ENCODE measurements at regions not wholly inside any gene's neighbourhood (a gene's known extent, or its start where the extent isn't known, plus 50 kb on each side); places are given as distances from the start of the nearest gene placed in this dataset.

DNA sequence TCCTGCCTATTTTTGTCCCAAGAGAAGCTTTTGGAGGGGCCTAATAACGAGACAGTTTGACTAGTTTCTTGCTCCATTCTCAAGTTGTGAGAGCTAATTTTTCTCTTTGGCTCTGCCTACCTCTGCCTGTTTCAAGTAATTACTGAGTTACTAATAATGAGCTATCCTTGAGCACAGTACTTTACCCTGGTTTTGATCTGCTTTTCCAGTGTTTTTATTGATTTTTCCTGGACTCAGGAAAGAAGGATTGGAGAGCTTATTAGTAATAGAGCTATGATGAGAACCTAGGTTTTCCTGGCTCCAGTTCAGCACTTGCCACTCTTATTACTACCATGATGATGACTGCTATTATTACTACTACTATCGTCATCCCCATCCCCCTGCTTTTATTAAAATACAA is 106.7 kb downstream of the HS3ST3B1 start:
- Histone ChIP-seq H3K9me3 (ENCODE audit: control extremely low read depth in 1 of 5, control insufficient read depth in 4 of 5, insufficient read depth in 2 of 5, low read depth in 1 of 5, low read length in 4 of 5) (peaks cover 0 to 5% (median 3%) of the 10 kb centered on the region in 5 experiments), H3K4me3 (ENCODE audit: control insufficient read depth in 1 of 7, extremely low read depth in 1 of 7, insufficient read depth in 4 of 7, low read depth in 2 of 7, low read length in 6 of 7) (no peak overlapping the region), H3K27ac (ENCODE audit: insufficient read depth in 1 of 2, low read depth in 1 of 2, low read length in 2 of 2, poor library complexity in 1 of 2, severe bottlenecking in 2 of 2) (no peak overlapping the region), H3K27me3 (replicated peaks in 2 of 5; ENCODE audit: control insufficient read depth in 4 of 5, insufficient read depth in 5 of 5, low read length in 4 of 5) (no peaks in the 10 kb centered on the region), H3K4me1 (ENCODE audit: control extremely low read depth in 1 of 4, control insufficient read depth in 4 of 4, insufficient read depth in 4 of 4, low read length in 3 of 4) (no peaks in the 10 kb centered on the region), H3K36me3 (ENCODE audit: control insufficient read depth in 4 of 4, insufficient read depth in 4 of 4, low read length in 3 of 4) (no peaks in the 10 kb centered on the region)
- WGBS (ENCODE audit: insufficient coverage), result 100% methylated on average over 1 of the region's 2 CpGs
- ChIA-PET POLR2A (no interaction called here), CTCF (no interaction called here)
- DNase-seq, result no peak

DNA sequence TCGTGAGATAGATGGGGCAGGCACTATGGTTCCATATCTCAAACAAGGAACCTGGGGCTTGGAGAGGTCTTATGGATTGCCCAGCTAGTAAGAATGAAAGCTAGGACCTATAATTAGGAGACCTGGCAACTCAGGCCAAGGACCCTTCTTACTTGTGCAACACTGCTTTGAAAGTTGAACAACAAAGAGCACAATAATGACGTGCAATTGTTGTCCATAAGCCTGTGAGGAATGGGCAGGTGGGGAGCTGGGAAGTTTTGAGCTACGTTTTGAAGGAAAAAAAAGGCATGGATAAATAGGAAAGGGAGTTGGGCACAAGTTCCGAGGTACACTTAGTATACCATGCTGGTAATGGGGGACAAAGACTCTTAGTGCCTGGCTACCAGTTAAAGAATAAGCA is 104.3 kb downstream of the HS3ST3B1 start:
- Histone ChIP-seq H3K9me3 (ENCODE audit: control extremely low read depth in 1 of 5, control insufficient read depth in 4 of 5, insufficient read depth in 2 of 5, low read depth in 1 of 5, low read length in 4 of 5) (peaks cover 0 to 5% (median 3%) of the 10 kb centered on the region in 5 experiments), H3K27ac (ENCODE audit: insufficient read depth in 1 of 2, low read depth in 1 of 2, low read length in 2 of 2, poor library complexity in 1 of 2, severe bottlenecking in 2 of 2) (no peak overlapping the region), H3K4me1 (ENCODE audit: control extremely low read depth in 1 of 4, control insufficient read depth in 4 of 4, insufficient read depth in 4 of 4, low read length in 3 of 4) (no peaks in the 10 kb centered on the region), H3K4me3 (ENCODE audit: control insufficient read depth in 1 of 7, extremely low read depth in 1 of 7, insufficient read depth in 4 of 7, low read depth in 2 of 7, low read length in 6 of 7) (no peak overlapping the region), H3K36me3 (ENCODE audit: control insufficient read depth in 4 of 4, insufficient read depth in 4 of 4, low read length in 3 of 4) (no peaks in the 10 kb centered on the region), H3K27me3 (replicated peaks in 2 of 5; ENCODE audit: control insufficient read depth in 4 of 5, insufficient read depth in 5 of 5, low read length in 4 of 5) (no peaks in the 10 kb centered on the region)
- WGBS (ENCODE audit: insufficient coverage), result 100% methylated on average over 3 of the region's 4 CpGs
- ChIA-PET POLR2A (no interaction called here), CTCF (no interaction called here)
- DNase-seq, result no peak
